GM18507 (cell line): ENCODE measurements at regions not wholly inside any gene's neighbourhood (a gene's known extent, or its start where the extent isn't known, plus 50 kb on each side); places are given as distances from the start of the nearest gene placed in this dataset.
"Not testable (repeated sequence)": the region's sequence is repeated elsewhere in the genome, so short reads cannot be mapped to it uniquely, and the experiment has no call there.

Source experiments
- DNase-seq: peaks from one replicate; pipeline ENCODE4 v3.0.0; 2011; ENCODE audit warnings: low read depth; ENCODE audit not compliant: insufficient read length; ENCODE audit errors: extremely low spot score
- FAIRE-seq: peaks from 2 replicates; lab custom pipeline; 2011; peaks lifted over from hg19 to GRCh38; lab: Jason Lieb, UNC

GRCh38 chr1:189681252-189681919 is 796.3 kb downstream of the BRINP3 start:
- FAIRE-seq (no peak), DNase-seq (no peak)

- DNase-seq, result no peak
- no peak for FAIRE-seq
Observed at GRCh38 chr1:189682591-189682990, 795.1 kb downstream of the BRINP3 start.

- DNase-seq (no peak), FAIRE-seq (no peak)
Observed at GRCh38 chr1:189686288-189686687, 791.4 kb downstream of the BRINP3 start.

- no peak for DNase-seq
- no peak for FAIRE-seq
Observed at GRCh38 chr1:189693140-189693539, 784.5 kb downstream of the BRINP3 start.

- FAIRE-seq, result no peak
- DNase-seq, result no peak
Observed at GRCh38 chr1:189696297-189696696, 781.4 kb downstream of the BRINP3 start.

- DNase-seq (no peak), FAIRE-seq (no peak)
Observed at GRCh38 chr1:189697113-189697512, 780.6 kb downstream of the BRINP3 start.

GRCh38 chr1:189701606-189702005 is 776.1 kb downstream of the BRINP3 start:
- no peak for FAIRE-seq
- no peak for DNase-seq

- FAIRE-seq, result no peak
- DNase-seq, result no peak
Observed at GRCh38 chr1:189706594-189706993, 771.1 kb downstream of the BRINP3 start.

DNA sequence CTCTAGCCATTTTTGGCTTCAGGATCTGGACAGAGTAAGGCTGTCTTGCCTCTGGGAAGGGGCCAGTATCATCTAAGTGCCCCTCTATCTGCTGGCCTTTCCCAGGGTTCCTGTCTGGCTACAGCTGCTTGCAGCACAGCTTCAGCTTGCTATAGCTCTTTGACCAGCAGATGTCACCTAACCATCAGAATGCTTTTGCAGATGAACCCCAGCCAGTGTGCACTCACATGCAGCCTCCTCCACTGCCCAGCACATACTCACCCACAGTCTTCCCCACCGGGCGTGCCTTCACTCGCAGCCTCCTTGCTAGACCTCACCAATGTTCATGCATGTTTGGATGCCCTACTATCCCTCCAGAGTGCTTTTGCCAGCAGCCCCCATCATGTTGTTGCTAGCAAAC is 769.0 kb downstream of the BRINP3 start:
- DNase-seq, result no peak
- FAIRE-seq, result no peak

GRCh38 chr1:189718147-189718795 is 759.4 kb downstream of the BRINP3 start:
- DNase-seq, FAIRE-seq: not testable (repeated sequence)

DNA sequence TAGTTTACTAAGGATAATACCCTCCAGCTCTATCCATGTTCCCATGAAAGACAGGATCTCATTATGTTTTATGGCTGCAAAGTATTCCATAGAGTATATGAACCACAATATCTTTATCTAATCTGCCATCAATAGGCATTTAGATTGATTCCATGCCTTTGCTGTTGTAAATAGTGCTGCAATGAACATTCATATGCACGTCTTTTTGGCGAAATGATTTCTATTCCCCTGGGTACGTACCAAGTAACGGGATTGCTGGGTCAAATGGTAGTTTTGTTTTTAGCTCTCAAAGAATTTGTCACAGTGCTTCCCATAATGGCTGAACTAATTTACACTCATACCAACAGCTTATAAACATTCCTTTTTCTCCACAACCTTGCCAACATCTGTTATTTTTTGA is 750.9 kb downstream of the BRINP3 start:
- DNase-seq (no peak), FAIRE-seq (no peak)

GRCh38 chr1:189751311-189751710 is 726.4 kb downstream of the BRINP3 start:
- FAIRE-seq, result no peak
- DNase-seq, result no peak

GRCh38 chr1:189752461-189752995 is 725.1 kb downstream of the BRINP3 start:
- no peak for FAIRE-seq
- no peak for DNase-seq

DNA sequence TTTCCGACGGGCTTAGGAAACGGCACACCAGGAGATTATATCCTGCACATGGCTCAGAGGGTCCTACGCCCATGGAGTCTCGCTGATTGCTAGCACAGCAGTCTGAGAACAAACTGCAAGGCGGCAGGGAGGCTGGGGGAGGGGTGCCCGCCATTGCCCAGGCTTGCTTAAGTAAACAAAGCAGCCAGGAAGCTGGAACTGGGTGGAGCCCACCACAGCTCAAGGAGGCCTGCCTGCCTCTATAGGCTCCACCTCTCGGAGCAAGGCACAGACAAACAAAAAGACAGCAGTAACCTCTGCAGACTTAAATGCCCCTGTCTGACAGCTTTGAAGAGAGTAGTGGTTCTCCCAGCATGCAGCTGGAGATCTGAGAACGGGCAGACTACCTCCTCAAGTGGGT is 722.6 kb downstream of the BRINP3 start:
- not testable (repeated sequence) for DNase-seq, FAIRE-seq

DNA sequence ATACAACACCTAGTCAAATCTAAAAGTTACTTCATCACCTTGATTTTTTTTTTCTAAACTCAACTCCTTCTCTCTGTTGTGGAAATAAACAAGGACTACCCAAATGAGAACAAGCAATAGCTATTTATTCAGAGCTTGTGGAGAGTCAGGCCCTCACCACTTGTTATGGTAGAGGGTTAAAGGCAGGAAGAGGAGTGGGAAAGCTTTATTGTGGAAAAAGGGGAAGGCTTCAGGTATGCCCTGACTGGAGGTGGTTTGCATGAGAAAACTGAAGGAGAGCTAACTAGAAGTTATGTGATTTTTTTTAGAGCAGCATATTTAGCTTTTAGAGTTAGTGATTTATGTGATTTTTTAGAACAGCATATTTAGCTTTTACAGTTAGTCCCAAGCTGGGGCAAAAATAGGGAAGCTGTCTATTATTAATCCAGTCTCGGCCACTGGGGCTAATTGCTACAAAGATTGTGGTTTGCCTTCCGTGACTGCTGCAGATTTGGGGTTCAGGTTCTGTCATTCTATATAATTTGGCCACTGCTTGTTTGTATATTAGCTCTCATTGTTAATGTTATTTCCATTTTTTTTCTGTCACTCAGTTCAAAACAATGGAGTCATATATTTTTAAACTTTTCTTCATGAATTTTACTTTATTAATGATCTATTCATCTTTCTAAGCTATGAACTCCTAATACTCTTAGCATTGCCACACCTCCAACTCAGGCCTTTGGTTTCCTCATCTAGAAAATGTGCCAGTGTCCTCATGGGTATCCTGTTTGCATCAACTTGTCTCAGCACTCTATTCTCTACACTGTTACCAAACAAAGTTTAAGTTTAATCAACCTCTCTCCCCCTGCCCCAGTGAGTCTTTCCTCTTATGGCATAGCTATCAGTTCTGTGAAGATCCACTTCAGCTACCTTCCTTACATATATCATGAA is 713.0 kb downstream of the BRINP3 start:
- DNase-seq, result no peak
- no peak for FAIRE-seq

- DNase-seq (no peak), FAIRE-seq (no peak)
Observed at GRCh38 chr1:189769448-189769847, 708.2 kb downstream of the BRINP3 start.

DNA sequence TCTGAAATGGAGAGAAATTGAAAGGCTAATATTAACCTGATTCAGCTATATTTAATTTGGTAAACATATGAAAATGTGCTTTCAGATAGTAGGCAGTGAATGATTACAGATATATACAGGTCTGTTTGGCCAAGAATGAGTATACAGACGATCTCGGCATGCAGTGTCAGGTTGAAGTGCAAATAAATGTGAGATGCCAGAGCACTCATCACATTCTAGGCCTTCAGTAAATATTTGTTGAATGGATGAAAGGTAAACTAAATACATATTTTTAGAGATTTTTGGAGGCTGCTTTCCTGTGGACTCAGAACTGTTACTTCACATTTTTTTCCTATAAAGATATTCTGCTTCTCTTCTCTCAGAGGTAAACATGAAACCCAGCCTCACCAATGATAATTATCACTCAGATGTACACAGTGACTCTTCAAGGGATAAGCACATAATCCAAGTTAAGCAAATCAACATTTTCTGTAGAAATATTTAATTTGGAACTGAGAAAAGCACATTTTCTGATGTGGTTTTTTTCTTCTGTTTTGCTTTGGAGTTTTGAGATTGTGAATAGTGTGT is 702.9 kb downstream of the BRINP3 start:
- DNase-seq, result no peak
- FAIRE-seq, result no peak

GRCh38 chr1:189775343-189775742 is 702.3 kb downstream of the BRINP3 start:
- DNase-seq, result no peak

DNA sequence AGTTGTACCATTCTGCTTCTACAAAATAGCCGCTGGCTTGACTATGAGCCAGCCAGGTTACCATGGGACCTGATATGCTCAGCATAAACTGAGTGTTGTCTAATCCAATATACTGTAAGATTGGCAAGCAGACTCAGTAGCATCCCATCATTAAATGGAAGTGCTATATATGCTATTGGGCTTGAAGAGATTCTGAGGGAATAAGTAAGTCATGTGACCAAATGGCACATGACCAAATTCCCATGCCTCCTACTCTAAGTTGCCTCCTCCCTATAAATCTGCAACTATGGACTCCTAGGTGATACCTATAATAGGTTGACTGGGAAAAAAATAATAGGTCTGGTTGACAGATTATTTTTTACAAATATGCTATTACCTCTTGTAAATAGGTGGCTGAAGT is 698.6 kb downstream of the BRINP3 start:
- FAIRE-seq (no peak), DNase-seq (no peak)

More at GRCh38 chr1:189775343-189775742, 702.3 kb downstream of the BRINP3 start:
- no peak for FAIRE-seq

- no peak for DNase-seq
- no peak for FAIRE-seq
Observed at GRCh38 chr1:189782295-189782694, 695.4 kb downstream of the BRINP3 start.
